HEK293T (cell line): ENCODE measurements at regions not wholly inside any gene's neighbourhood (a gene's known extent, or its start where the extent isn't known, plus 50 kb on each side); places are given as distances from the start of the nearest gene placed in this dataset.

ENCODE experiments used
- ARNT ChIP-seq: fragments of 450-650 bp; IDR thresholded peaks from 2 replicates; pipeline ENCODE4 v1.6.1; 2017; ENCODE audit warnings: mild to moderate bottlenecking
- BHLHE40 ChIP-seq: fragments of 450-650 bp; IDR thresholded peaks from 2 replicates; pipeline ENCODE4 v1.6.1; 2016; ENCODE audit warnings: mild to moderate bottlenecking, moderate library complexity, borderline replicate concordance
- CTBP1 ChIP-seq: fragments of 450-650 bp; IDR thresholded peaks from 2 replicates; pipeline ENCODE4 v1.6.1; 2016; ENCODE audit warnings: borderline replicate concordance
- ELF4 ChIP-seq: fragments of 450-650 bp; IDR thresholded peaks from 2 replicates; pipeline ENCODE4 v1.6.1; 2017; ENCODE audit warnings: antibody characterized with exemption
- FOXK2 ChIP-seq: fragments of 450-650 bp; IDR thresholded peaks from 2 replicates; pipeline ENCODE4 v1.6.1; 2016; ENCODE audit warnings: mild to moderate bottlenecking
- FOXM1 ChIP-seq: fragments of 450-650 bp; IDR thresholded peaks from 2 replicates; pipeline ENCODE4 v1.6.1; 2017; ENCODE audit warnings: mild to moderate bottlenecking, borderline replicate concordance
- HDGF ChIP-seq: fragments of 450-650 bp; IDR thresholded peaks from 2 replicates; pipeline ENCODE4 v1.6.1; 2017; ENCODE audit warnings: antibody characterized with exemption, borderline replicate concordance
- LEF1 ChIP-seq: fragments of 450-650 bp; IDR thresholded peaks from 2 replicates; pipeline ENCODE4 v1.6.1; 2017; ENCODE audit warnings: mild to moderate bottlenecking, borderline replicate concordance
- NFRKB ChIP-seq: fragments of 450-650 bp; IDR thresholded peaks from 2 replicates; pipeline ENCODE4 v1.6.1; 2016; ENCODE audit warnings: mild to moderate bottlenecking, moderate library complexity
- PKNOX1 ChIP-seq: fragments of 450-650 bp; IDR thresholded peaks from 2 replicates; pipeline ENCODE4 v1.6.1; 2016
- SP1 ChIP-seq: fragments of 450-650 bp; IDR thresholded peaks from 2 replicates; pipeline ENCODE4 v1.6.1; 2017
- SUZ12 ChIP-seq: fragments of 450-650 bp; IDR thresholded peaks from 2 replicates; pipeline ENCODE4 v1.6.1; 2016; ENCODE audit warnings: mild to moderate bottlenecking
- TARDBP ChIP-seq: fragments of 450-650 bp; IDR thresholded peaks from 2 replicates; pipeline ENCODE4 v1.6.1; 2016

- TF ChIP-seq SP1, result no peak
- TF ChIP-seq PKNOX1, result no peak
- no peak for TF ChIP-seq FOXM1
- no peak for TF ChIP-seq BHLHE40
- TF ChIP-seq TARDBP, result no peak
- TF ChIP-seq LEF1, result no peak
- TF ChIP-seq ARNT, result no peak
- no peak for TF ChIP-seq HDGF
- TF ChIP-seq SUZ12, result no peak
- no peak for TF ChIP-seq FOXK2
- TF ChIP-seq ELF4, result no peak
- TF ChIP-seq NFRKB, result no peak
- TF ChIP-seq CTBP1, result no peak
These were observed 499.6 kb downstream of the RFPL4B start for GRCh38 chr6:112846681-112847080.
